Endothelial cell (in vitro differentiated cells): ENCODE measurements at regions not wholly inside any gene's neighbourhood (a gene's known extent, or its start where the extent isn't known, plus 50 kb on each side); places are given as distances from the start of the nearest gene placed in this dataset.

ENCODE experiments used
- DNase-seq: peaks from one replicate; pipeline ENCODE4 v3.0.0; 2021; ENCODE audit warnings: low spot score
- H3K27ac Mint-ChIP-seq: one replicate; pipeline ENCODE4 v1.8.0; 2021; ENCODE audit warnings: mixed read lengths, inconsistent platforms; ENCODE audit not compliant: unreplicated experiment
- H3K27me3 Mint-ChIP-seq: one replicate; pipeline ENCODE4 v1.8.0; 2021; ENCODE audit warnings: mild to moderate bottlenecking, moderate library complexity, mixed read lengths, inconsistent platforms; ENCODE audit not compliant: unreplicated experiment
- H3K36me3 Mint-ChIP-seq: one replicate; pipeline ENCODE4 v1.8.0; 2021; ENCODE audit warnings: mild to moderate bottlenecking, low read depth, mixed read lengths, inconsistent platforms; ENCODE audit not compliant: unreplicated experiment
- H3K4me1 Mint-ChIP-seq: one replicate; pipeline ENCODE4 v1.8.0; 2021; ENCODE audit warnings: mild to moderate bottlenecking, mixed read lengths, inconsistent platforms; ENCODE audit not compliant: unreplicated experiment
- H3K4me3 Mint-ChIP-seq: one replicate; pipeline ENCODE4 v1.8.0; 2021; ENCODE audit warnings: mild to moderate bottlenecking, mixed read lengths, inconsistent platforms; ENCODE audit not compliant: unreplicated experiment
- H3K9me3 Mint-ChIP-seq: one replicate; pipeline ENCODE4 v1.8.0; 2021; ENCODE audit warnings: mixed read lengths, inconsistent platforms; ENCODE audit not compliant: unreplicated experiment
- CTCF ChIP-seq: fragments of 200-600 bp; sonication (generic); IDR thresholded peaks from one replicate; pipeline ENCODE4 v1.5.0; 2021; ENCODE audit warnings: antibody characterized with exemption; ENCODE audit not compliant: unreplicated experiment

- no peak for TF ChIP-seq CTCF
- no peaks in the 10 kb centered on the region for H3K4me1 Mint-ChIP-seq
- no peak overlapping the region for H3K4me3 Mint-ChIP-seq
- no peaks in the 10 kb centered on the region for H3K36me3 Mint-ChIP-seq
- no peak overlapping the region for H3K27ac Mint-ChIP-seq
- H3K27me3 Mint-ChIP-seq, result peaks cover 2% of the 10 kb centered on the region
- DNase-seq, result no peak
- peaks cover 6% of the 10 kb centered on the region for H3K9me3 Mint-ChIP-seq
Measured at GRCh38 chrY:8794561-8794960, 542.7 kb upstream of the TSPY4 start.

- peaks cover 2% of the 10 kb centered on the region for H3K27me3 Mint-ChIP-seq
- no peak overlapping the region for H3K27ac Mint-ChIP-seq
- TF ChIP-seq CTCF, result no peak
- no peaks in the 10 kb centered on the region for H3K9me3 Mint-ChIP-seq
- H3K4me1 Mint-ChIP-seq, result no peaks in the 10 kb centered on the region
- DNase-seq, result no peak
- H3K4me3 Mint-ChIP-seq, result no peak overlapping the region
- no peaks in the 10 kb centered on the region for H3K36me3 Mint-ChIP-seq
Measured at GRCh38 chrY:8804317-8804716, 532.9 kb upstream of the TSPY4 start.

DNA sequence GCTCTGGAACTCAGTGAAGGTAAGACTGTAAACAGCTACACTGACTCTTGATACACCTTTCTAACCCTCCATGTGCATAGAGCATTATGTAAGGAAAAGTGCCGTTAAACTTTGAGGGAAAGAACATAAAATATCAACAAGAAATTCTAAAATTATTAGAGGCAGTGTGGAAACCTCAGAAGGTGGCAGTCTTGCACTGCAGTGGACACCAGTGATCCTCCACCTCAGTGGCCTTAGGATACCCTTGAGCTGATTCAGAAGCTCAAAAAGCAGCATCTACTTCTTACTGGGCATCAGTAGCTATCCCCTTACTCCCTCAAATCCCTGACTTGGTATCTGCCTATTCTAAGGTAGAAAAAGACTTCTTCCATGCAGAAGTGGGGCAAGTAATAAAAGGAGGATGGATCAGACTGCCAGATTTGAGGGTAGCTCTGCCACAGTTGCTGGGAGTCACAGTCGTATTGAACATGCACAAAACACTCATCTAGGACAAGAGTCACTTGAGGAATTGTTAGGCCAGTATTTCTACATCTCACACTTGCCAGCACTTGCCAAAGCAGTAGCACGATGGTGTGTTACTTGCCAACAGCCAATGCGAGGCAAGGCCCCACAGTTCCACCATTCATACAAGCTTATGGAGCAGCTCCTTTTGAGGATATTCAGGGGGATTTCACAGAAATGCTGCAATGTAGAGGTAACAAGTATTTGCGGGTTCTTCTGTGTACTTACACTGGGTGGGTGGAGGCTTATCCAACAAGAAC, 529.4 kb upstream of the TSPY4 start:
- Mint-ChIP-seq H3K27me3 (peaks cover 2% of the 10 kb centered on the region), H3K9me3 (no peaks in the 10 kb centered on the region), H3K36me3 (no peaks in the 10 kb centered on the region), H3K4me3 (no peak overlapping the region), H3K4me1 (no peaks in the 10 kb centered on the region), H3K27ac (no peak overlapping the region)
- no peak for TF ChIP-seq CTCF
- DNase-seq, result no peak

DNA sequence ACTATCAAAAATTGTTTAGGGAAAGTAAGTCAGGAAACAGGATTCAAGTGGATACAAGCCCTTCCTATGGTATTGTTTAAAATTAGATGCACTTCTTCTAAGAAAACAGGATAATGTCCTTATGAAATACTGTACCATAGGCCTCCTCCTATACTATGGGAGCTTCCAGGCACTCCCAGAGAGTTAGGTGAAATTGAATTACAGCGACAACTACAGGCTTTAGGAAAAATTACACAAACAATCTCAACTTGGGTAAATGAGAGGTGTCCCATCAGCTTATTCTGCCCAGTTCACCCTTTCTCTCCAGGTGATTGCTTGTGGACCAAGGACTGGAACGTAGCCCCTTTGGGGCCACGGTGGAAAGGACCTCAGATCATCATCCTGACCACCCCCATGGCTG, 528.7 kb upstream of the TSPY4 start:
- H3K4me3 Mint-ChIP-seq, result no peak overlapping the region
- DNase-seq, result no peak
- no peaks in the 10 kb centered on the region for H3K4me1 Mint-ChIP-seq
- H3K27ac Mint-ChIP-seq, result no peak overlapping the region
- no peak for TF ChIP-seq CTCF
- peaks cover 2% of the 10 kb centered on the region for H3K27me3 Mint-ChIP-seq
- no peaks in the 10 kb centered on the region for H3K9me3 Mint-ChIP-seq
- H3K36me3 Mint-ChIP-seq, result no peaks in the 10 kb centered on the region

DNA sequence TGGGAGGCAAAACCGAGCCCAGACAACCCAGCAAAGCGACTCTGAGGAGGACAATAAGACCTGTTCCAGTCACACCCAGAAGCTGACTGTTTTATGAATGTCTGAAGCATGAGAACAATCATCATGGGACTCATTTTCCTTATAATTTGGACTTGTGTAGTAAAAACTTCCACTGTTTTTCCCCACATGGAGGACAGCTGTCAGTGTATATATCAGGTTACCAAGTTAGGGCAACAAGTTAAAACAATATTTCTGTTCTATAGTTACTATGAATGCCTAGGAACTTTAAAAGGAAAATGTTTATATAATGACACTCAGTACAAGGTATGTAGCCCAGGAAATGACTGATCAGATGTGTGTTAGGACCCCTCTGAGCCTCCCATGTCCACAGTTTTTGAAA, 528.2 kb upstream of the TSPY4 start:
- no peak for DNase-seq
- no peak for TF ChIP-seq CTCF
- Mint-ChIP-seq H3K36me3 (no peaks in the 10 kb centered on the region), H3K4me3 (no peak overlapping the region), H3K4me1 (no peaks in the 10 kb centered on the region), H3K27ac (no peak overlapping the region), H3K27me3 (no peaks in the 10 kb centered on the region), H3K9me3 (no peaks in the 10 kb centered on the region)
